ENCODE measurements at regions not wholly inside any gene's neighbourhood (a gene's known extent, or its start where the extent isn't known, plus 50 kb on each side); places are given as distances from the start of the nearest gene placed in this dataset.

GRCh38 chr7:13090959-13091358 is 403.5 kb downstream of the ARL4A start:
- TF ChIP-seq EGR1 (IDR thresholded peaks at IDR 0.05) (no peak), EP300 (IDR thresholded peaks at IDR 0.05; ENCODE audit: borderline replicate concordance) (no peak), FOXM1 (IDR thresholded peaks at IDR 0.05; ENCODE audit: borderline replicate concordance, low read depth) (no peak), RAD21 (IDR thresholded peaks at IDR 0.05; ENCODE audit: low read depth) (no peak), CEBPB (IDR thresholded peaks at IDR 0.05) (no peak), TAF1 (IDR thresholded peaks at IDR 0.05; ENCODE audit: low read depth) (no peak), CREB1 (IDR thresholded peaks at IDR 0.05; ENCODE audit: low read depth) (no peak), MAX (IDR thresholded peaks at IDR 0.05) (no peak), REST (IDR thresholded peaks at IDR 0.05; ENCODE audit: low read depth) (no peak), NFIC (IDR thresholded peaks at IDR 0.05) (no peak)
